ENCODE measurements at regions not wholly inside any gene's neighbourhood (a gene's known extent, or its start where the extent isn't known, plus 50 kb on each side); places are given as distances from the start of the nearest gene placed in this dataset.

GRCh38 chr4:23718435-23718834 is 171.4 kb downstream of the PPARGC1A start:
- Histone ChIP-seq H3K4me1 (ENCODE audit: insufficient read depth, low read length) (no peaks in the 10 kb centered on the region), H3K9me3 (ENCODE audit: low read length) (no peaks in the 10 kb centered on the region), H3K27ac (ENCODE audit: low read depth, low read length) (no peak overlapping the region), H3K36me3 (ENCODE audit: insufficient read depth, low read length) (no peaks in the 10 kb centered on the region), H3K4me3 (ENCODE audit: low read length) (no peak overlapping the region), H3K27me3 (ENCODE audit: insufficient read depth, low read length, poor library complexity, severe bottlenecking) (no peaks in the 10 kb centered on the region)
- Mint-ChIP-seq H3K4me1 (no peaks in the 10 kb centered on the region), H3K27me3 (no peaks in the 10 kb centered on the region), H3K4me3 (no peak overlapping the region), H3K36me3 (peaks cover 0 to 1% (median 0%) of the 10 kb centered on the region in 3 donors), H3K27ac (no peak overlapping the region), H3K9me3 (peaks cover 2 to 12% (median 8%) of the 10 kb centered on the region in 5 donors)
- ChIA-PET CTCF (no interaction called here), POLR2A (no interaction called here)
- no peak for DNase-seq

GRCh38 chr4:23717528-23718248 is 172.2 kb downstream of the PPARGC1A start:
- Histone ChIP-seq H3K27ac (ENCODE audit: low read depth, low read length) (no peak overlapping the region), H3K27me3 (ENCODE audit: insufficient read depth, low read length, poor library complexity, severe bottlenecking) (no peaks in the 10 kb centered on the region), H3K4me1 (ENCODE audit: insufficient read depth, low read length) (no peaks in the 10 kb centered on the region), H3K36me3 (ENCODE audit: insufficient read depth, low read length) (no peaks in the 10 kb centered on the region), H3K4me3 (ENCODE audit: low read length) (no peak overlapping the region), H3K9me3 (ENCODE audit: low read length) (no peaks in the 10 kb centered on the region)
- Mint-ChIP-seq H3K36me3 (peaks cover 0 to 1% (median 0%) of the 10 kb centered on the region in 3 donors), H3K9me3 (peaks cover 2 to 11% (median 7%) of the 10 kb centered on the region in 5 donors), H3K4me3 (no peak overlapping the region), H3K4me1 (no peaks in the 10 kb centered on the region), H3K27ac (no peak overlapping the region), H3K27me3 (no peaks in the 10 kb centered on the region)
- ChIA-PET POLR2A (no interaction called here), CTCF (no interaction called here)
- no peak for DNase-seq

DNA sequence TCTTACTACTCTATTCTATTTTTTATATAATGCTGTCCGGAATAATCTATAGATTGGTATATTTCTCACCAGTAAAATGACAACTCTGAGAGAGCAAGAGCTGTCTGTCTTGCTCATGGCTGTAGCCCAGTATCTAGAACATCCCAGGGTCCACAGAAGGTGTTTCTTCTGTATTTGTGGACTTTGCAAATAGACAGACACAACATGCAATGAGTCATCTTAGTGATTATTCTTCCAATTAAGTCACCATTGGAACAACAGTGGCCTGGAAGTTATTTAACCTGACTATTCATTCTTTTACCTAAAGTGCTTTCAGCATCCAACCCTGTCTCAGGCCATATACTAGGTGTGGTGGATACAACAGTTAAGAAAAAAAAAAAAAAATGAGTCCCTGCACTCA is 179.5 kb downstream of the PPARGC1A start:
- Mint-ChIP-seq H3K4me1 (no peaks in the 10 kb centered on the region), H3K27ac (no peak overlapping the region), H3K4me3 (no peak overlapping the region), H3K36me3 (no peaks in the 10 kb centered on the region), H3K27me3 (peaks cover 0 to 4% of the 10 kb centered on the region in 2 donors), H3K9me3 (peaks cover 0 to 11% (median 9%) of the 10 kb centered on the region in 5 donors)
- Histone ChIP-seq H3K27me3 (ENCODE audit: insufficient read depth, low read length, poor library complexity, severe bottlenecking) (no peaks in the 10 kb centered on the region), H3K27ac (ENCODE audit: low read depth, low read length) (no peak overlapping the region), H3K4me1 (ENCODE audit: insufficient read depth, low read length) (no peaks in the 10 kb centered on the region), H3K4me3 (ENCODE audit: low read length) (no peak overlapping the region), H3K36me3 (ENCODE audit: insufficient read depth, low read length) (no peaks in the 10 kb centered on the region), H3K9me3 (ENCODE audit: low read length) (no peaks in the 10 kb centered on the region)
- no peak for DNase-seq
- CTCF ChIA-PET = no interaction called here
- POLR2A ChIA-PET = no interaction called here

- H3K4me3 ChIP-seq (ENCODE audit: low read length) = no peak overlapping the region
- no peaks in the 10 kb centered on the region for H3K9me3 ChIP-seq (ENCODE audit: low read length)
- ChIA-PET CTCF (no interaction called here), POLR2A (no interaction called here)
- Mint-ChIP-seq H3K36me3 (no peaks in the 10 kb centered on the region), H3K4me1 (no peaks in the 10 kb centered on the region), H3K27me3 (peaks cover 0 to 4% of the 10 kb centered on the region in 2 donors), H3K9me3 (peaks cover 2 to 12% (median 7%) of the 10 kb centered on the region in 5 donors), H3K4me3 (no peak overlapping the region), H3K27ac (no peak overlapping the region)
- no peak overlapping the region for H3K27ac ChIP-seq (ENCODE audit: low read depth, low read length)
- H3K36me3 ChIP-seq (ENCODE audit: insufficient read depth, low read length) = no peaks in the 10 kb centered on the region
- H3K4me1 ChIP-seq (ENCODE audit: insufficient read depth, low read length) = no peaks in the 10 kb centered on the region
- H3K27me3 ChIP-seq (ENCODE audit: insufficient read depth, low read length, poor library complexity, severe bottlenecking) = no peaks in the 10 kb centered on the region
- no peak for DNase-seq
Measured at GRCh38 chr4:23707652-23708026, 182.2 kb downstream of the PPARGC1A start.

DNA sequence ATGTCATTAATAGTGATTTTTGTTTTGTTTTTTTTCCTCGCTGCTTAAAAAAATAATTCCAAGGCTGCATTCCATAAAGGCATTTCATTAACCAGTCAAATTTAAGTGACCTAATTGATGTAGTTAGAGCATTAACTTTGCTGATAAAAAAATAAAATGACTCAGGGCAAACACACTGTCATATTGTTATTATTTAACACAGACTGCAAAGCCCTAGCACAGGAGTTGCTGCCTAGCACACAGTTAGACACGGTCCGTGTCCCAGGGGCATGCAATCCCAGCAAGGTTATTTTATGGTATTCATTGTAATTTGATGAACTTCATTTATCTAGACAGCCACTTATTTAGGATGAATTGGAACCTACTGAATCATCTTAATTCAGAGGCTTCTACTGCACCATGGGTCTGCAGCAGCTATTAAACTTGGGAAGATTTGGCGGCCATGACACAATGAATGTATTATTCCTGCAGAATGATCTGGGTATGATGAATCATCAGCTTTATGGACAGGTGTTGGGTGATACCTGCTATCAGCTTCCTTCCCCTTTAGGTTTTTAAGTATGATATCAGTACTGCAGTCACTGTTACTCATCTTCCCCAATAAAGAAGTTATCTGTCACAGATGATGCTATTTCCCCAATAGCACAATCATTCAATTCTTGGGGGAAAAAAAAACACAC is 182.7 kb downstream of the PPARGC1A start:
- no peak overlapping the region for H3K4me3 Mint-ChIP-seq
- Histone ChIP-seq H3K4me3 (ENCODE audit: low read length) (no peak overlapping the region), H3K27ac (ENCODE audit: low read depth, low read length) (no peak overlapping the region), H3K9me3 (ENCODE audit: low read length) (no peaks in the 10 kb centered on the region), H3K27me3 (ENCODE audit: insufficient read depth, low read length, poor library complexity, severe bottlenecking) (no peaks in the 10 kb centered on the region), H3K36me3 (ENCODE audit: insufficient read depth, low read length) (no peaks in the 10 kb centered on the region), H3K4me1 (ENCODE audit: insufficient read depth, low read length) (no peaks in the 10 kb centered on the region)
- no peak overlapping the region for H3K27ac Mint-ChIP-seq
- ChIA-PET POLR2A (no interaction called here), CTCF (no interaction called here)
- peaks cover 0 to 4% of the 10 kb centered on the region in 2 donors for H3K27me3 Mint-ChIP-seq
- peaks cover 2 to 12% (median 7%) of the 10 kb centered on the region in 5 donors for H3K9me3 Mint-ChIP-seq
- DNase-seq = no peak
- no peaks in the 10 kb centered on the region for H3K4me1 Mint-ChIP-seq
- H3K36me3 Mint-ChIP-seq = no peaks in the 10 kb centered on the region

- Histone ChIP-seq H3K9me3 (ENCODE audit: low read length) (no peaks in the 10 kb centered on the region), H3K36me3 (ENCODE audit: insufficient read depth, low read length) (no peaks in the 10 kb centered on the region), H3K4me1 (ENCODE audit: insufficient read depth, low read length) (no peaks in the 10 kb centered on the region), H3K4me3 (ENCODE audit: low read length) (no peak overlapping the region), H3K27ac (ENCODE audit: low read depth, low read length) (no peak overlapping the region), H3K27me3 (ENCODE audit: insufficient read depth, low read length, poor library complexity, severe bottlenecking) (no peaks in the 10 kb centered on the region)
- CTCF ChIA-PET = no interaction called here
- POLR2A ChIA-PET = no interaction called here
- Mint-ChIP-seq H3K27ac (no peak overlapping the region), H3K9me3 (peaks cover 3 to 11% (median 8%) of the 10 kb centered on the region in 5 donors), H3K36me3 (no peaks in the 10 kb centered on the region), H3K4me3 (no peak overlapping the region), H3K27me3 (no peaks in the 10 kb centered on the region), H3K4me1 (no peaks in the 10 kb centered on the region)
- DNase-seq = no peak
Measured at GRCh38 chr4:23700197-23700596, 189.7 kb downstream of the PPARGC1A start.

GRCh38 chr4:23697722-23698121 is 192.1 kb downstream of the PPARGC1A start:
- Histone ChIP-seq H3K36me3 (ENCODE audit: insufficient read depth, low read length) (no peaks in the 10 kb centered on the region), H3K4me1 (ENCODE audit: insufficient read depth, low read length) (no peaks in the 10 kb centered on the region), H3K4me3 (ENCODE audit: low read length) (no peak overlapping the region), H3K27ac (ENCODE audit: low read depth, low read length) (no peak overlapping the region), H3K27me3 (ENCODE audit: insufficient read depth, low read length, poor library complexity, severe bottlenecking) (no peaks in the 10 kb centered on the region), H3K9me3 (ENCODE audit: low read length) (no peaks in the 10 kb centered on the region)
- ChIA-PET POLR2A (no interaction called here), CTCF (no interaction called here)
- no peaks in the 10 kb centered on the region for H3K36me3 Mint-ChIP-seq
- H3K4me1 Mint-ChIP-seq = no peaks in the 10 kb centered on the region
- no peak for DNase-seq
- no peak overlapping the region for H3K4me3 Mint-ChIP-seq
- H3K27ac Mint-ChIP-seq = no peak overlapping the region
- peaks cover 0 to 14% (median 6%) of the 10 kb centered on the region in 5 donors for H3K9me3 Mint-ChIP-seq
- H3K27me3 Mint-ChIP-seq = no peaks in the 10 kb centered on the region

DNA sequence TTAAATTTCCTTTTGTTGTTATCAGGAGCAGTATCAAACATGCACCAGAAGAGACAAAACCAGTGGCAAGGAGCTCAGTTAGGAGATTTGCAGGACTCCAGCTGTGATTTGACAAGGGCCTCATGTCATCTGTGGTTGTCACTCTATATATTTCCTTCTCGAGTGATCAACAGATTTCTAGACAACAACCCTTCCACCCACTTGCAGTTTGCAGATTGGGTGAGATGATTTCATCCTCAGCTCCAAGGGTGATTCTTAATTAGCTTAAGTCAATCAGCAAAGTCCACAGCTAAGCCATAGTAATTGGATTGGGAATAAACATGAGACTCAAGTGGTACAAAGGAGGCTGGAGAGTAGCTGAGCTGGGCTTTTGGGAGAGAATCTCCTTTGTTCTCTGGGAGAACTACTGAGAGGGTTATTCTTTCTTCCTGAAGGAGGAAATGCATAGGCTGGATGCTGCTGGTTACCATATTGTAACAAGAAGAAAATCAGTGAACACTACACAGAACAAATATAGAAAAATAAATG is 192.8 kb downstream of the PPARGC1A start:
- peaks cover 2 to 14% (median 7%) of the 10 kb centered on the region in 5 donors for H3K9me3 Mint-ChIP-seq
- Histone ChIP-seq H3K4me3 (ENCODE audit: low read length) (no peak overlapping the region), H3K27ac (ENCODE audit: low read depth, low read length) (no peak overlapping the region), H3K9me3 (ENCODE audit: low read length) (no peaks in the 10 kb centered on the region), H3K27me3 (ENCODE audit: insufficient read depth, low read length, poor library complexity, severe bottlenecking) (no peaks in the 10 kb centered on the region), H3K4me1 (ENCODE audit: insufficient read depth, low read length) (no peaks in the 10 kb centered on the region), H3K36me3 (ENCODE audit: insufficient read depth, low read length) (no peaks in the 10 kb centered on the region)
- no peak for DNase-seq
- no peaks in the 10 kb centered on the region for H3K36me3 Mint-ChIP-seq
- no peaks in the 10 kb centered on the region for H3K4me1 Mint-ChIP-seq
- POLR2A ChIA-PET = no interaction called here
- no peaks in the 10 kb centered on the region for H3K27me3 Mint-ChIP-seq
- H3K27ac Mint-ChIP-seq = no peak overlapping the region
- H3K4me3 Mint-ChIP-seq = no peak overlapping the region
- CTCF ChIA-PET = no interaction called here
